ENCODE measurements at regions not wholly inside any gene's neighbourhood (a gene's known extent, or its start where the extent isn't known, plus 50 kb on each side); places are given as distances from the start of the nearest gene placed in this dataset.

DNA sequence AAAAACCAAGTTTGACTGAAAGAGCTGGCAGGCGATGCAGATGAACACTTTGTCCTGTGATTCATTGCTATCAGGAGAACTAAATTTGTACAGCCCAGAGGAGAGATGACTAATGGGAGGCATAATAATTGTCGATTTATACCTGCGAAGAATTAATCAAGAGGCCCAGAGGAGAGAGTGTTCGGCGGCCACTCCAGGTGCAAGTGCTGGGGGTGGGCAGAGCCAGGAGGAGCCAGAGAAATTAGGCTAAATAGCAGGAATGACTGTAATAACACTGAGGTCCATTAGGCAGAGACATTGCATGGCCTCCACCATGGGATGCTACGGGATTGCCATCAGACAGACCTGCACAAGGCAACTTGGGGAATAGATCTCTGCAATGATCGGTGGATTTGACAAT is 107.7 kb upstream of the UQCRFS1 start:
- TF ChIP-seq, protein P1, sequence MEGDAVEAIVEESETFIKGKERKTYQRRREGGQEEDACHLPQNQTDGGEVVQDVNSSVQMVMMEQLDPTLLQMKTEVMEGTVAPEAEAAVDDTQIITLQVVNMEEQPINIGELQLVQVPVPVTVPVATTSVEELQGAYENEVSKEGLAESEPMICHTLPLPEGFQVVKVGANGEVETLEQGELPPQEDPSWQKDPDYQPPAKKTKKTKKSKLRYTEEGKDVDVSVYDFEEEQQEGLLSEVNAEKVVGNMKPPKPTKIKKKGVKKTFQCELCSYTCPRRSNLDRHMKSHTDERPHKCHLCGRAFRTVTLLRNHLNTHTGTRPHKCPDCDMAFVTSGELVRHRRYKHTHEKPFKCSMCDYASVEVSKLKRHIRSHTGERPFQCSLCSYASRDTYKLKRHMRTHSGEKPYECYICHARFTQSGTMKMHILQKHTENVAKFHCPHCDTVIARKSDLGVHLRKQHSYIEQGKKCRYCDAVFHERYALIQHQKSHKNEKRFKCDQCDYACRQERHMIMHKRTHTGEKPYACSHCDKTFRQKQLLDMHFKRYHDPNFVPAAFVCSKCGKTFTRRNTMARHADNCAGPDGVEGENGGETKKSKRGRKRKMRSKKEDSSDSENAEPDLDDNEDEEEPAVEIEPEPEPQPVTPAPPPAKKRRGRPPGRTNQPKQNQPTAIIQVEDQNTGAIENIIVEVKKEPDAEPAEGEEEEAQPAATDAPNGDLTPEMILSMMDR (IDR thresholded peaks at IDR 0.05; ENCODE audit: insufficient read depth, low read depth, low read length, missing control alignments) = no peak
- DNase-seq (ENCODE audit: low read depth) = no peak
- no peak overlapping the region for H3K4me3 ChIP-seq (ENCODE audit: low read depth, low read length)

DNA sequence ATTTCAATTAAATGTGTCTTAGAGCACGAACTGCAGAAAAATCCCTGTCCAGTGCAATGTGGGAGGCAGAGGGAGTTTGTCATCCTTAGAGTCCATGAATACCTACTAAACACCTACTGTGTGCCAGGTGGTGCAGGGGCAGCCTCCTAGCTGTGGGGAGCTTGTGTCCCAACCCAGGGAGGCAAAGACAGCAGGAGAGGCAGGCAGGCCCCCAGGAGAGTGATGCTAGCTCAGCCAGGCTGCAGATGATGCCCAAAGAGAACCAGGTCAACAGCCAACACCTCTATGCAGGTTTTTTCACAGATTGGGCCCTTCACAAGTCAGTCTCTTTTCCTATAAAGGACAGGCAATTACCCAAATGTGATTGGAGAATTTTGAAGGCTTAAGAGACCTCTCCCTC is 108.2 kb upstream of the UQCRFS1 start:
- no peak for DNase-seq (ENCODE audit: low read depth)
- no peak overlapping the region for H3K4me3 ChIP-seq (ENCODE audit: low read depth, low read length)
- TF ChIP-seq, protein P1 (IDR thresholded peaks at IDR 0.05; ENCODE audit: insufficient read depth, low read depth, low read length, missing control alignments) = no peak

DNA sequence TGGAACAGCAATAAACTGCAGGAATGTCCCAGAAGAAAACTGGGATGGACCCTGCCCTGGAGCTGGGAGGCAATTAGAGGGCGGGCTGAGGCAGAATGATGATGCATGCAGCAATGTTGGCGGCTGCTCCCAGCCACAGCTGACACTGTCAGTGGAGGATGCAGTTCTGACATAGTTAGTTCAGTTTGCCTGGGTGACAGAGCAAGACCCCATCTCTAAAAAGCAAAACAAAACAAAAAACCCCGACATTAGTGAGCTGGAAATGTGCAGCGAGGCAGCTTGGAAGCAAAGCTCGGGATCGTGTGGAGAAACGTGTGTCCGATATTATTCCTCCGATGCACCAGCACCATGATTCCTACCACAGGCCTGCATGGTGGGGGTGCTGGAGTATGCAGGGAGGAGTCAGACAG is 110.1 kb upstream of the UQCRFS1 start:
- TF ChIP-seq, protein P1 (IDR thresholded peaks at IDR 0.05; ENCODE audit: insufficient read depth, low read depth, low read length, missing control alignments) = no peak
- no peak for DNase-seq (ENCODE audit: low read depth)
- H3K4me3 ChIP-seq (ENCODE audit: low read depth, low read length) = no peak overlapping the region

DNA sequence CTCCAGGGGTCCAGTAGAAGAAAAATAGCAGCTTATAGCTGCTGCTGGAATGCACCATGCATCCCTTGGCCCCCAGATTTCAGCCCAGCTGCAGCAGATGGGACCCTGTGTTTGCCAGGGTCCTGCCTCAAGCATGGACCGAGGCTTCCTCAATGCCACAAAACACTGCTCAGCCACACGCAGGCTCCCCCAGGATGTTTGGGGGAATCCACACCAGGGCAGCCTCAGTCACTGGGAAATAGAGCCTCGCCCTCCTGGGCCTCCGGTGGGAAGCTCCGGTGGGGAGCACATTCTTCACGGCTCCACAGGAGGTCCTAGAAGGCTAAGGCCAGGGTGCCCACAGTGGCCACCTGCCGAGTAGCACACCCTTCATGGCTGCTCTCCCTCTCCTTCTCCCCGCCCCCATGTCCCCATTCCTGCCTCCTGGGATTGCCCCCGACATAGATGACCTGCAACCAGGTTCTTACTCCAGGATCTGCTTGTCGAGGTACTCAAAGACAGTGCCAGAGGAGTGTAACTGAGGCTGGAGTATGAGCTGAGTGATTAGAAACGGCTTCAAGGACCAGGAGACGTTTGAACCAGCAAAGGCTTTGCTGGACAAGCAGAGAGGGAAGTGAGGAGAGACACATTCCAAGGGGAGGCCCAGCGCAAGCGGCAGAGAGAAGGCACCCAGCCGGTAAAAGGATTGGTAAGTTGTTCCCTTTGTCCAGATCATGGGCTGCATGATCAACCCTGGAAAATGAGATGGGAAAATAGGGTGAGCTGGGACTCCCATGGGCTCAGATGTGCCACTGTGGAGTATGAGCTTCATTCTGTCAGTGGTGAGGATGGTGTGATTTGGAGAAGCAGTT is 110.7 kb upstream of the UQCRFS1 start:
- no peak overlapping the region for H3K4me3 ChIP-seq (ENCODE audit: low read depth, low read length)
- TF ChIP-seq, protein P1 (IDR thresholded peaks at IDR 0.05; ENCODE audit: insufficient read depth, low read depth, low read length, missing control alignments) = no peak
- DNase-seq (ENCODE audit: low read depth) = no peak

DNA sequence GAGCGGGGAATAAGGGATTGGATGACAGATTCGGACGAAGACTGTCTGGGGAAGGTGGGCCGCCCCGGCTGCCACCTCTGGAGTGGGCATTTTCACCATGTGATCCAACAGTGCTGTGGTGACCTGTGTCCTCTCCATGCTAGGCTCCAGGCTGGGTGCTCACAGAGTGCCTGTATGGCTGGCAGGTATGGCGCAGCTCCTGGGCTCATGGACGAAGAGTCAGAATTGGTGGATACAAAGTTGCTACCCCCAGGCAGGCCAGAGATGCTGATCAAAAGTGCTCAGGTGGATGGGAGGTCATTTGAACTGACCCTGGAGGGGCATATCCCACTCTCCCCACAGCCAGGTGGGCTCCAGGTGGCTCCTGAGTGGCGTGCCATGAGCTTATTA is 111.3 kb upstream of the UQCRFS1 start:
- TF ChIP-seq, protein P1 (IDR thresholded peaks at IDR 0.05; ENCODE audit: insufficient read depth, low read depth, low read length, missing control alignments) = no peak
- DNase-seq (ENCODE audit: low read depth) = no peak

DNA sequence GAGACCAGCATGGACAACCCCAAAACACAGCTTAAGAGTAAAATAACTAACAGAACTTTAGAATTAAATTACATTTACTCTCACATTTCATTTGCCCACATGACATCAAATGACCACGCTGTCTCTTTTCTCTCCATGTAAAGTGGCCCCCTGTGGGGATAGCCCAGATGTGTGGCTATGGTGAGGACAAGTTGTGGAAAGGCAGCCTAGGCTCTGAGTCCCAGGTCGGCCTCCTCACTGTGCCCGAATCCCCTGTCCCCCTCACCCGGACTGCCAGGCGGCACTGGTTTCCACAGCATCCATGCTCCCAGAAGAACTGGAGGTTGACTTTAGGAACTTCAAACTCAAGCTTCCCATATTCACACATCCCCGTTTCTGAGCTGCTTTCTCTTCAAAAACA is 111.8 kb upstream of the UQCRFS1 start:
- no peak for DNase-seq (ENCODE audit: low read depth)
- H3K4me3 ChIP-seq (ENCODE audit: low read depth, low read length) = no peak overlapping the region
- TF ChIP-seq, protein P1 (IDR thresholded peaks at IDR 0.05; ENCODE audit: insufficient read depth, low read depth, low read length, missing control alignments) = no peak

More for the DNA sequence above, 111.3 kb upstream of the UQCRFS1 start:
- no peak overlapping the region for H3K4me3 ChIP-seq (ENCODE audit: low read depth, low read length)

All from GM12865 (cell line).